GM23338 (cell line): ENCODE measurements at regions not wholly inside any gene's neighbourhood (a gene's known extent, or its start where the extent isn't known, plus 50 kb on each side); places are given as distances from the start of the nearest gene placed in this dataset.

ENCODE experiments used
- ATAC-seq: fragments of 200-7000 bp; cut with Tn5 transposase; 3 replicates; pipeline ENCODE4 v1.9.1; 2020
- DNase-seq: peaks from one replicate; pipeline ENCODE4 v3.0.0-alpha.2; 2015; ENCODE audit warnings: low spot score
- H2AFZ ChIP-seq: fragments of 200-600 bp; sonication (generic); 2 replicates; pipeline ENCODE4 v1.8.0; 2016; ENCODE audit warnings: antibody characterized with exemption, mild to moderate bottlenecking, moderate library complexity
- H3F3A ChIP-seq: fragments of 200-600 bp; sonication (generic); replicated peaks from 2 replicates; pipeline ENCODE4 v1.8.0; 2017; ENCODE audit warnings: antibody characterized with exemption, mixed run types, low read depth
- H3K27ac ChIP-seq: fragments of 200-600 bp; sonication (generic); 2 replicates; pipeline ENCODE4 v1.6.1; 2016; ENCODE audit warnings: low read depth
- H3K27me3 ChIP-seq: fragments of 200-600 bp; sonication (generic); 2 replicates; pipeline ENCODE4 v1.8.0; 2016; ENCODE audit warnings: mild to moderate bottlenecking, mixed run types, moderate library complexity; ENCODE audit not compliant: insufficient read depth
- H3K36me3 ChIP-seq: fragments of 200-600 bp; sonication (generic); 2 replicates; pipeline ENCODE4 v1.8.0; 2016; ENCODE audit warnings: mild to moderate bottlenecking; ENCODE audit not compliant: insufficient read depth
- H3K4me1 ChIP-seq: fragments of 200-600 bp; sonication (generic); 2 replicates; pipeline ENCODE4 v1.8.0; 2016; ENCODE audit warnings: mild to moderate bottlenecking, moderate library complexity; ENCODE audit not compliant: insufficient read depth
- H3K4me2 ChIP-seq: fragments of 200-600 bp; sonication (generic); 2 replicates; pipeline ENCODE4 v1.7.1; 2017; ENCODE audit warnings: mixed run types
- H3K4me3 ChIP-seq: fragments of 200-600 bp; sonication (generic); 2 replicates; pipeline ENCODE4 v1.6.1; 2016; ENCODE audit warnings: mixed run types
- H3K79me2 ChIP-seq: fragments of 200-600 bp; sonication (generic); replicated peaks from 2 replicates; pipeline ENCODE4 v1.8.0; 2017; ENCODE audit warnings: mild to moderate bottlenecking; ENCODE audit not compliant: insufficient read depth
- H3K9me2 ChIP-seq: fragments of 200-600 bp; sonication (generic); 2 replicates; pipeline ENCODE4 v1.8.0; 2017; ENCODE audit not compliant: insufficient read depth
- H4K20me1 ChIP-seq: fragments of 200-600 bp; sonication (generic); replicated peaks from 2 replicates; pipeline ENCODE4 v1.8.0; 2017; ENCODE audit warnings: mild to moderate bottlenecking; ENCODE audit not compliant: insufficient read depth
- H3K27ac Mint-ChIP-seq: 2 replicates; pipeline ENCODE4 v1.8.0; 2020; ENCODE audit warnings: inconsistent platforms, mild to moderate bottlenecking, moderate library complexity, mixed read lengths
- H3K27me3 Mint-ChIP-seq: 3 replicates; pipeline ENCODE4 v1.8.0; 2022; ENCODE audit warnings: low read depth, mild to moderate bottlenecking, moderate library complexity, mixed read lengths, inconsistent platforms; ENCODE audit not compliant: insufficient read depth, poor library complexity
- H3K36me3 Mint-ChIP-seq: 3 replicates; pipeline ENCODE4 v1.8.0; 2021; ENCODE audit warnings: low read depth, mild to moderate bottlenecking, inconsistent platforms, moderate library complexity, mixed read lengths
- H3K4me1 Mint-ChIP-seq: 3 replicates; pipeline ENCODE4 v1.8.0; 2020; ENCODE audit warnings: mild to moderate bottlenecking, inconsistent platforms, mixed read lengths
- H3K4me3 Mint-ChIP-seq: 3 replicates; pipeline ENCODE4 v1.8.0; 2021; ENCODE audit warnings: moderate library complexity, mild to moderate bottlenecking, inconsistent platforms, mixed read lengths
- H3K9me3 Mint-ChIP-seq: 3 replicates; pipeline ENCODE4 v1.8.0; 2020; ENCODE audit warnings: moderate library complexity, mild to moderate bottlenecking, inconsistent platforms, mixed read lengths
- CREB1 ChIP-seq: fragments of 250-450 bp; sonication (Bioruptor Pico); IDR thresholded peaks from 2 replicates; pipeline ENCODE4 v1.5.0; 2020; ENCODE audit warnings: low read depth, mild to moderate bottlenecking, moderate library complexity
- EZH2 ChIP-seq: fragments of 200-600 bp; sonication (generic); IDR thresholded peaks from one replicate; pipeline ENCODE4 v1.8.0; 2017; ENCODE audit warnings: antibody characterized with exemption, mild to moderate bottlenecking, low read depth; ENCODE audit not compliant: unreplicated experiment
- EZH2phosphoT487 ChIP-seq: fragments of 200-600 bp; sonication (generic); IDR thresholded peaks from one replicate; pipeline ENCODE4 v1.8.1; 2018; ENCODE audit warnings: antibody characterized with exemption; ENCODE audit not compliant: unreplicated experiment
- JUNB ChIP-seq: IDR thresholded peaks from one replicate; pipeline ENCODE4 v1.6.1; 2016; ENCODE audit warnings: antibody characterized with exemption; ENCODE audit not compliant: unreplicated experiment
- TF ChIP-seq, protein P1 (sequence below): fragments of 250-450 bp; sonication (Bioruptor Pico); IDR thresholded peaks from 2 replicates; pipeline ENCODE4 v1.5.0; 2020; ENCODE audit warnings: mild to moderate bottlenecking, moderate library complexity
- TF ChIP-seq, protein P2 (sequence below): IDR thresholded peaks from one replicate; pipeline ENCODE4 v1.6.1; 2018; ENCODE audit warnings: antibody characterized with exemption; ENCODE audit not compliant: unreplicated experiment

DNA sequence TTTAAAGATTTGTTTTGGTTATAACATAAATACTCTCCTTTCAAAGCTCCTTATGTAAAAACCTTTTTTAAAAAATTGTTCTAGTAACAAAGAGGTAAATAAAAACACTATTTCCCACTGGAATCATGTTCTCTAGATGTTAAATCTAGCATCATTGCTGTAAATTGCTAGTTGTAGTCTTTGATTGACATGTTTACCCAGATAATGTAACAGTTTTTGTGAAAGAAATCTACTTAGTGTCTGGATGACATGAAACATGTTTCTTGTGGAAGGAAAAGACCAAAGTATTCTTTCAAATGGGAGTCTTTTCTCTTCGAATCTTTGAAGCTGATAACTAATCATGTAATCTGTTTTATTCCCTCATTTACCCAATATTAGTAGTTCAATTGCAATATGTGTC lies 1565.9 kb upstream of the WWC1 start:
- TF ChIP-seq, protein P1, sequence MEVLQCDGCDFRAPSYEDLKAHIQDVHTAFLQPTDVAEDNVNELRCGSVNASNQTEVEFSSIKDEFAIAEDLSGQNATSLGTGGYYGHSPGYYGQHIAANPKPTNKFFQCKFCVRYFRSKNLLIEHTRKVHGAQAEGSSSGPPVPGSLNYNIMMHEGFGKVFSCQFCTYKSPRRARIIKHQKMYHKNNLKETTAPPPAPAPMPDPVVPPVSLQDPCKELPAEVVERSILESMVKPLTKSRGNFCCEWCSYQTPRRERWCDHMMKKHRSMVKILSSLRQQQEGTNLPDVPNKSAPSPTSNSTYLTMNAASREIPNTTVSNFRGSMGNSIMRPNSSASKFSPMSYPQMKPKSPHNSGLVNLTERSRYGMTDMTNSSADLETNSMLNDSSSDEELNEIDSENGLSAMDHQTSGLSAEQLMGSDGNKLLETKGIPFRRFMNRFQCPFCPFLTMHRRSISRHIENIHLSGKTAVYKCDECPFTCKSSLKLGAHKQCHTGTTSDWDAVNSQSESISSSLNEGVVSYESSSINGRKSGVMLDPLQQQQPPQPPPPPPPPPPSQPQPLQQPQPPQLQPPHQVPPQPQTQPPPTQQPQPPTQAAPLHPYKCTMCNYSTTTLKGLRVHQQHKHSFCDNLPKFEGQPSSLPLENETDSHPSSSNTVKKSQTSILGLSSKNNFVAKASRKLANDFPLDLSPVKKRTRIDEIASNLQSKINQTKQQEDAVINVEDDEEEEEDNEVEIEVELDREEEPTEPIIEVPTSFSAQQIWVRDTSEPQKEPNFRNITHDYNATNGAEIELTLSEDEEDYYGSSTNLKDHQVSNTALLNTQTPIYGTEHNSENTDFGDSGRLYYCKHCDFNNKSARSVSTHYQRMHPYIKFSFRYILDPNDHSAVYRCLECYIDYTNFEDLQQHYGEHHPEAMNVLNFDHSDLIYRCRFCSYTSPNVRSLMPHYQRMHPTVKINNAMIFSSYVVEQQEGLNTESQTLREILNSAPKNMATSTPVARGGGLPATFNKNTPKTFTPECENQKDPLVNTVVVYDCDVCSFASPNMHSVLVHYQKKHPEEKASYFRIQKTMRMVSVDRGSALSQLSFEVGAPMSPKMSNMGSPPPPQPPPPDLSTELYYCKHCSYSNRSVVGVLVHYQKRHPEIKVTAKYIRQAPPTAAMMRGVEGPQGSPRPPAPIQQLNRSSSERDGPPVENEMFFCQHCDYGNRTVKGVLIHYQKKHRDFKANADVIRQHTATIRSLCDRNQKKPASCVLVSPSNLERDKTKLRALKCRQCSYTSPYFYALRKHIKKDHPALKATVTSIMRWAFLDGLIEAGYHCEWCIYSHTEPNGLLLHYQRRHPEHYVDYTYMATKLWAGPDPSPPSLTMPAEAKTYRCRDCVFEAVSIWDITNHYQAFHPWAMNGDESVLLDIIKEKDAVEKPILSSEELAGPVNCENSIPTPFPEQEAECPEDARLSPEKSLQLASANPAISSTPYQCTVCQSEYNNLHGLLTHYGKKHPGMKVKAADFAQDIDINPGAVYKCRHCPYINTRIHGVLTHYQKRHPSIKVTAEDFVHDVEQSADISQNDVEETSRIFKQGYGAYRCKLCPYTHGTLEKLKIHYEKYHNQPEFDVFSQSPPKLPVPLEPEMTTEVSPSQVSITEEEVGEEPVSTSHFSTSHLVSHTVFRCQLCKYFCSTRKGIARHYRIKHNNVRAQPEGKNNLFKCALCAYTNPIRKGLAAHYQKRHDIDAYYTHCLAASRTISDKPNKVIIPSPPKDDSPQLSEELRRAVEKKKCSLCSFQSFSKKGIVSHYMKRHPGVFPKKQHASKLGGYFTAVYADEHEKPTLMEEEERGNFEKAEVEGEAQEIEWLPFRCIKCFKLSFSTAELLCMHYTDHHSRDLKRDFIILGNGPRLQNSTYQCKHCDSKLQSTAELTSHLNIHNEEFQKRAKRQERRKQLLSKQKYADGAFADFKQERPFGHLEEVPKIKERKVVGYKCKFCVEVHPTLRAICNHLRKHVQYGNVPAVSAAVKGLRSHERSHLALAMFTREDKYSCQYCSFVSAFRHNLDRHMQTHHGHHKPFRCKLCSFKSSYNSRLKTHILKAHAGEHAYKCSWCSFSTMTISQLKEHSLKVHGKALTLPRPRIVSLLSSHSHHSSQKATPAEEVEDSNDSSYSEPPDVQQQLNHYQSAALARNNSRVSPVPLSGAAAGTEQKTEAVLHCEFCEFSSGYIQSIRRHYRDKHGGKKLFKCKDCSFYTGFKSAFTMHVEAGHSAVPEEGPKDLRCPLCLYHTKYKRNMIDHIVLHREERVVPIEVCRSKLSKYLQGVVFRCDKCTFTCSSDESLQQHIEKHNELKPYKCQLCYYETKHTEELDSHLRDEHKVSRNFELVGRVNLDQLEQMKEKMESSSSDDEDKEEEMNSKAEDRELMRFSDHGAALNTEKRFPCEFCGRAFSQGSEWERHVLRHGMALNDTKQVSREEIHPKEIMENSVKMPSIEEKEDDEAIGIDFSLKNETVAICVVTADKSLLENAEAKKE (CRISPR knock-in tag) = no peak
- H3K4me3 Mint-ChIP-seq = no peak overlapping the region
- H3K27ac Mint-ChIP-seq = no peak overlapping the region

DNA sequence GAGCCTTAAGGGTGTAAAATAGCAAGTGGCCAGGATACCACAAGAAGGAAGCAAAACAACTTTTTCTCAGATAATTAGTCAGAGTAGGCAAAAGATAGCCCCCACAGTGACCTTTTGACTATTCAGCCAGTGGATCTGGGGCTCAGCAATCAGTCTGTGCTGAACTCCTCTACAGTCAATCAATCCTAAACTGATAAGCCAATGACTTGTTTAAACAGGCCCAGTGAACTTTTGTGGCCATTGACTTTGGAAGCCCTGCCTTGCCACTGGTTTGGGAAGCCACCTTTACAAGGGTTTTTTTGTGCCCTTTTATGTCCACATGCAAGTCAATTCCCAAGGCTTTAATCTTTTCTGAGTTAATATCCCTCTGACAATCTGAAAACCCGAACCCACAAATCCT lies 1565.0 kb upstream of the WWC1 start:
- no peak overlapping the region for H3K4me2 ChIP-seq
- peaks cover 16% of the 10 kb centered on the region for H3K4me1 Mint-ChIP-seq
- no peak overlapping the region for H3K27ac Mint-ChIP-seq
- no peak for ATAC-seq
- no peaks in the 10 kb centered on the region for H3K27me3 ChIP-seq
- no peak overlapping the region for H3K27ac ChIP-seq
- H3K4me1 ChIP-seq = peaks cover 6% of the 10 kb centered on the region; the same call in 1 of the 2 replicates
- no peaks in the 10 kb centered on the region for H3K36me3 Mint-ChIP-seq
- H3K9me3 Mint-ChIP-seq = no peaks in the 10 kb centered on the region
- H3K4me3 Mint-ChIP-seq = no peak overlapping the region
- H4K20me1 ChIP-seq = no peaks in the 10 kb centered on the region
- H3K79me2 ChIP-seq = no peaks in the 10 kb centered on the region
- H3K4me3 ChIP-seq = no peak overlapping the region
- H3K27me3 Mint-ChIP-seq = peaks cover 2% of the 10 kb centered on the region
- H3K36me3 ChIP-seq = no peaks in the 10 kb centered on the region
- peaks cover 12% of the 10 kb centered on the region; the same call in 1 of the 2 replicates for H3K9me2 ChIP-seq
- no peak for DNase-seq
- no peaks in the 10 kb centered on the region for H3F3A ChIP-seq
- no peak overlapping the region for H2AFZ ChIP-seq
- TF ChIP-seq, protein P2, sequence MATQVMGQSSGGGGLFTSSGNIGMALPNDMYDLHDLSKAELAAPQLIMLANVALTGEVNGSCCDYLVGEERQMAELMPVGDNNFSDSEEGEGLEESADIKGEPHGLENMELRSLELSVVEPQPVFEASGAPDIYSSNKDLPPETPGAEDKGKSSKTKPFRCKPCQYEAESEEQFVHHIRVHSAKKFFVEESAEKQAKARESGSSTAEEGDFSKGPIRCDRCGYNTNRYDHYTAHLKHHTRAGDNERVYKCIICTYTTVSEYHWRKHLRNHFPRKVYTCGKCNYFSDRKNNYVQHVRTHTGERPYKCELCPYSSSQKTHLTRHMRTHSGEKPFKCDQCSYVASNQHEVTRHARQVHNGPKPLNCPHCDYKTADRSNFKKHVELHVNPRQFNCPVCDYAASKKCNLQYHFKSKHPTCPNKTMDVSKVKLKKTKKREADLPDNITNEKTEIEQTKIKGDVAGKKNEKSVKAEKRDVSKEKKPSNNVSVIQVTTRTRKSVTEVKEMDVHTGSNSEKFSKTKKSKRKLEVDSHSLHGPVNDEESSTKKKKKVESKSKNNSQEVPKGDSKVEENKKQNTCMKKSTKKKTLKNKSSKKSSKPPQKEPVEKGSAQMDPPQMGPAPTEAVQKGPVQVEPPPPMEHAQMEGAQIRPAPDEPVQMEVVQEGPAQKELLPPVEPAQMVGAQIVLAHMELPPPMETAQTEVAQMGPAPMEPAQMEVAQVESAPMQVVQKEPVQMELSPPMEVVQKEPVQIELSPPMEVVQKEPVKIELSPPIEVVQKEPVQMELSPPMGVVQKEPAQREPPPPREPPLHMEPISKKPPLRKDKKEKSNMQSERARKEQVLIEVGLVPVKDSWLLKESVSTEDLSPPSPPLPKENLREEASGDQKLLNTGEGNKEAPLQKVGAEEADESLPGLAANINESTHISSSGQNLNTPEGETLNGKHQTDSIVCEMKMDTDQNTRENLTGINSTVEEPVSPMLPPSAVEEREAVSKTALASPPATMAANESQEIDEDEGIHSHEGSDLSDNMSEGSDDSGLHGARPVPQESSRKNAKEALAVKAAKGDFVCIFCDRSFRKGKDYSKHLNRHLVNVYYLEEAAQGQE = no peak
- TF ChIP-seq CREB1 (CRISPR knock-in tag) (no peak), JUNB (no peak), EZH2phosphoT487 (no peak), EZH2 (no peak)

More for the DNA sequence above, 1565.9 kb upstream of the WWC1 start:
- H3K79me2 ChIP-seq = no peaks in the 10 kb centered on the region
- Mint-ChIP-seq H3K4me1 (peaks cover 16% of the 10 kb centered on the region), H3K36me3 (no peaks in the 10 kb centered on the region), H3K9me3 (no peaks in the 10 kb centered on the region; the same call in 2 of the 3 replicates), H3K27me3 (peaks cover 2% of the 10 kb centered on the region)
- no peak for DNase-seq
- peaks cover 19% of the 10 kb centered on the region; the same call in 1 of the 2 replicates for H3K9me2 ChIP-seq
- H3F3A ChIP-seq = no peaks in the 10 kb centered on the region
- no peaks in the 10 kb centered on the region for H3K27me3 ChIP-seq
- H4K20me1 ChIP-seq = no peaks in the 10 kb centered on the region
- H3K4me3 ChIP-seq = no peak overlapping the region
- H3K4me2 ChIP-seq = no peak overlapping the region
- no peak for ATAC-seq
- peaks cover 6% of the 10 kb centered on the region; the same call in 1 of the 2 replicates for H3K4me1 ChIP-seq
- H3K27ac ChIP-seq = no peak overlapping the region
- H2AFZ ChIP-seq = no peak overlapping the region
- no peaks in the 10 kb centered on the region for H3K36me3 ChIP-seq
